Activated CD8-positive, alpha-beta T cell treated with anti-CD3 and anti-CD28 coated beads, Interleukin-2, amount 10 ng/mL, durations not matched to agents 7 days and 5 days (primary cell): ENCODE measurements at regions not wholly inside any gene's neighbourhood (a gene's known extent, or its start where the extent isn't known, plus 50 kb on each side); places are given as distances from the start of the nearest gene placed in this dataset.
"Not testable (repeated sequence)": the region's sequence is repeated elsewhere in the genome, so short reads cannot be mapped to it uniquely, and the experiment has no call there.

Experiments used
- ATAC-seq: fragments of 150-1000 bp; cut with Tn5 transposase; one replicate; pipeline ENCODE4 v1.10.0; 2021; ENCODE audit warnings: moderate library complexity
- CTCF ChIA-PET: fragments of 350-600 bp; sonication (Branson Sonifier 250); formaldehyde crosslinking; loops from one replicate; lab custom pipeline; 2021; ENCODE audit warnings: antibody characterized with exemption; lab: Charles Lee
- POLR2A ChIA-PET: fragments of 350-600 bp; sonication (Branson Sonifier 250); formaldehyde crosslinking; loops from one replicate; lab custom pipeline; 2021; ENCODE audit warnings: antibody characterized with exemption; lab: Charles Lee
- DNase-seq: peaks from one replicate; pipeline ENCODE4 v3.0.0-alpha.2; 2020
- H3K27ac Mint-ChIP-seq: one replicate; pipeline ENCODE4 v1.8.0; 2021; ENCODE audit warnings: mild to moderate bottlenecking, mixed read lengths
- H3K27me3 Mint-ChIP-seq: one replicate; pipeline ENCODE4 v1.8.0; 2021; ENCODE audit warnings: low read depth, mixed read lengths
- H3K36me3 Mint-ChIP-seq: one replicate; pipeline ENCODE4 v1.8.0; 2021; ENCODE audit warnings: low read depth, mixed read lengths
- H3K4me1 Mint-ChIP-seq: one replicate; pipeline ENCODE4 v1.8.0; 2021; ENCODE audit warnings: low read depth, mixed read lengths
- H3K4me3 Mint-ChIP-seq: one replicate; pipeline ENCODE4 v1.8.0; 2021; ENCODE audit warnings: mild to moderate bottlenecking, mixed read lengths
- H3K9me3 Mint-ChIP-seq: one replicate; pipeline ENCODE4 v1.8.0; 2022; ENCODE audit warnings: mixed read lengths; ENCODE audit not compliant: insufficient read depth

- H3K9me3 Mint-ChIP-seq = no peaks in the 10 kb centered on the region
- POLR2A ChIA-PET = no interaction called here
- peaks cover 18% of the 10 kb centered on the region for H3K27me3 Mint-ChIP-seq
- ATAC-seq (no peak), DNase-seq (no peak)
- no peak overlapping the region for H3K27ac Mint-ChIP-seq
- no peak overlapping the region for H3K4me3 Mint-ChIP-seq
- CTCF ChIA-PET = no interaction called here
- no peaks in the 10 kb centered on the region for H3K4me1 Mint-ChIP-seq
- H3K36me3 Mint-ChIP-seq = no peaks in the 10 kb centered on the region
These were observed 103.3 kb upstream of the GOLGA6L6 start for GRCh38 chr15:20644896-20645295.

GRCh38 chr15:20643829-20644425 is 102.3 kb upstream of the GOLGA6L6 start:
- Mint-ChIP-seq H3K36me3 (no peaks in the 10 kb centered on the region), H3K27me3 (peaks cover 18% of the 10 kb centered on the region), H3K4me3 (no peak overlapping the region), H3K27ac (no peak overlapping the region), H3K4me1 (no peaks in the 10 kb centered on the region), H3K9me3 (no peaks in the 10 kb centered on the region)
- no peak for DNase-seq
- no peak for ATAC-seq
- POLR2A ChIA-PET = no interaction called here
- CTCF ChIA-PET = no interaction called here

DNA sequence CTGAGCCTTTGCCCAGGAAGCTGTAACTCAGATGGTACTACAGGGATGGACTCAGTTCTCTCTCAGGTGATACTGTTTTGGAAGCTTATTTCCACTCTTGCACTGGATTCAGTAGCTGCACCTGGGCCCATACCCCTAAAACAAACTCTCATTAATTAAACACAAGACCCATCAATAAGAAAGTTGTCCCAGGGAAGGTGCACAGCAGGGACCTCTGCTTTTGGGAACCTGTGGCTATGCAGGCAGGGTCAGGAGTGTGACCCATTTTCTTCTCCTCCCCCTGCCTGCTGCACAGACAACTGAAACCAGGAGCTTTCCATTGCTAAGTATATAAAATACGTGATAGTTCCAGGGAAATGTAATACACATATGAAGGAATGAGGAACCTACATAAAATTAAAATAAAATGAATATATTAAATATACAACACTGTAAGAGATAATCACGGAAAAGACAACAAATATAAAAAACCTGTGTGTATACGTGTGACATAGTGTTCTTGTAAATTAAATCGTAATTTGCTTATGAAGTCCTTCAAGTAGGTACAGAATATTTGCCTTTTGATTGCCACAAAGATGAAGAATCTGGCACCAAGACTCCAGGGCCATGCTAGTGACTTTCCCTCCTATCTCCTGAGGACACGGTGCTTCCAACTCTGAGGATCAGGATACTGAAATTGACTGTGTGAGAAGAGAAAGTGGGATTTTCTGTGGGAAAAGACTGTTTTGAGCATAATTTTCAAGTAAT is 101.6 kb upstream of the GOLGA6L6 start:
- DNase-seq (no peak), ATAC-seq (no peak)
- Mint-ChIP-seq H3K27me3 (peaks cover 18% of the 10 kb centered on the region), H3K4me1 (no peaks in the 10 kb centered on the region), H3K4me3 (no peak overlapping the region), H3K36me3 (no peaks in the 10 kb centered on the region), H3K9me3 (no peaks in the 10 kb centered on the region), H3K27ac (no peak overlapping the region)
- ChIA-PET POLR2A (no interaction called here), CTCF (no interaction called here)

- ATAC-seq (no peak), DNase-seq (no peak)
- ChIA-PET POLR2A (no interaction called here), CTCF (no interaction called here)
- H3K27ac Mint-ChIP-seq = no peak overlapping the region
- H3K9me3 Mint-ChIP-seq = no peaks in the 10 kb centered on the region
- peaks cover 18% of the 10 kb centered on the region for H3K27me3 Mint-ChIP-seq
- H3K4me1 Mint-ChIP-seq = no peaks in the 10 kb centered on the region
- H3K36me3 Mint-ChIP-seq = no peaks in the 10 kb centered on the region
- no peak overlapping the region for H3K4me3 Mint-ChIP-seq
These were observed 100.6 kb upstream of the GOLGA6L6 start for GRCh38 chr15:20642054-20642767.

- H3K27me3 Mint-ChIP-seq = peaks cover 18% of the 10 kb centered on the region
- H3K36me3 Mint-ChIP-seq, CTCF ChIA-PET, H3K27ac Mint-ChIP-seq, H3K4me1 Mint-ChIP-seq, H3K4me3 Mint-ChIP-seq, DNase-seq, POLR2A ChIA-PET, H3K9me3 Mint-ChIP-seq: not testable (repeated sequence)
- peak; percentile 80 for ATAC-seq
These were observed 98.8 kb upstream of the GOLGA6L6 start for GRCh38 chr15:20640427-20640826.

DNA sequence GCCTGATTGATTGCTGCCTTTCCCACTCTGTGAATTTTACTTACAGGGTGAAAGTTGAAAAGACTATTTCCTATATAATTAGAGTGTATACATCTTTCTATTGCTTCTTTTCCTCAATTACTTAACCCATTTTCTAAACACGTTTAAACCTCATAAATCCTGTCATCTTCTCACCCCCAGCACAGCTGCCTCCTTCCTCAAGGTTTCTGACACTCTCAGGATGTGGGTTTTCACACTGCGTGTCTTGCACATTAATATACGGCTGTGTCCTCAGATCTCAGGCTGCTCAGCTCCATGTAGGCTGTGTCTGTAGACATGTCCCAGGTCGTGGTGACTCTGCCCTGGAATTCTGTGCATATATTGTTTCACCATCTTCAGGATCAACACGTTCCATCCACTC is 97.6 kb upstream of the GOLGA6L6 start:
- CTCF ChIA-PET, H3K4me3 Mint-ChIP-seq, H3K4me1 Mint-ChIP-seq, H3K9me3 Mint-ChIP-seq, H3K36me3 Mint-ChIP-seq, POLR2A ChIA-PET, H3K27ac Mint-ChIP-seq, ATAC-seq, DNase-seq: not testable (repeated sequence)
- H3K27me3 Mint-ChIP-seq = peaks cover 16% of the 10 kb centered on the region

GRCh38 chr15:20637499-20637898 is 95.9 kb upstream of the GOLGA6L6 start:
- CTCF ChIA-PET, H3K36me3 Mint-ChIP-seq, POLR2A ChIA-PET, H3K27me3 Mint-ChIP-seq, DNase-seq, H3K27ac Mint-ChIP-seq, H3K9me3 Mint-ChIP-seq, H3K4me1 Mint-ChIP-seq, H3K4me3 Mint-ChIP-seq, ATAC-seq: not testable (repeated sequence)

GRCh38 chr15:20629526-20629925 is 87.9 kb upstream of the GOLGA6L6 start:
- H3K27ac Mint-ChIP-seq, POLR2A ChIA-PET, H3K4me3 Mint-ChIP-seq, DNase-seq, H3K9me3 Mint-ChIP-seq, CTCF ChIA-PET, H3K4me1 Mint-ChIP-seq, H3K27me3 Mint-ChIP-seq, ATAC-seq, H3K36me3 Mint-ChIP-seq: not testable (repeated sequence)

- POLR2A ChIA-PET, H3K36me3 Mint-ChIP-seq, DNase-seq, ATAC-seq, H3K9me3 Mint-ChIP-seq, H3K27ac Mint-ChIP-seq, H3K4me1 Mint-ChIP-seq, CTCF ChIA-PET, H3K4me3 Mint-ChIP-seq, H3K27me3 Mint-ChIP-seq: not testable (repeated sequence)
These were observed 86.9 kb upstream of the GOLGA6L6 start for GRCh38 chr15:20628538-20628937.

GRCh38 chr15:20625469-20625868 is 83.9 kb upstream of the GOLGA6L6 start:
- H3K4me1 Mint-ChIP-seq, DNase-seq, POLR2A ChIA-PET, H3K4me3 Mint-ChIP-seq, H3K36me3 Mint-ChIP-seq, H3K27ac Mint-ChIP-seq, H3K27me3 Mint-ChIP-seq, ATAC-seq, CTCF ChIA-PET, H3K9me3 Mint-ChIP-seq: not testable (repeated sequence)

- DNase-seq = peak; percentile 39
- H3K4me3 Mint-ChIP-seq, H3K9me3 Mint-ChIP-seq, POLR2A ChIA-PET, CTCF ChIA-PET, H3K4me1 Mint-ChIP-seq, ATAC-seq, H3K27ac Mint-ChIP-seq, H3K27me3 Mint-ChIP-seq, H3K36me3 Mint-ChIP-seq: not testable (repeated sequence)
These were observed 82.5 kb upstream of the GOLGA6L6 start for GRCh38 chr15:20624085-20624484.

DNA sequence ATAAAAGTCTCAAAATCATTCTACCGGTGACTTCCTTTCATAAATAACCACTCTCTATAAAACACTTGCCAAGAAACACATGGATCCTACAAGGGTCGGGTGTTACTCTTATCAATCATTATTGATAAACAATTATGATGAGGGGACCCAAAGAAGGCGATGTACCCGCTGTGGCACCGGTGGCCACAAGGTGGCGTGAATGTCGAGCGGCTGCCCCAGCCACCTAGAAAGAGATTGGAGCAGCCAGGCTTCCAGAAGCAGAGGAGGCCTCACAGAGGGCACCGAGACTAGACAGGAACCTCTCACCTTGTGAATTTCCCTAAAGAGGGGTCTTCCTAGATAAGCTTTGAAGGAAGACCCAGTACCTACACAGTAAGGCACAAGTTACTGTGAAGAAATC is 80.5 kb upstream of the GOLGA6L6 start:
- POLR2A ChIA-PET, H3K4me3 Mint-ChIP-seq, DNase-seq, H3K4me1 Mint-ChIP-seq, H3K27ac Mint-ChIP-seq, H3K27me3 Mint-ChIP-seq, H3K36me3 Mint-ChIP-seq, H3K9me3 Mint-ChIP-seq, CTCF ChIA-PET: not testable (repeated sequence)
- peak; percentile 63 for ATAC-seq
